IMR-90 (cell line): ENCODE measurements at regions not wholly inside any gene's neighbourhood (a gene's known extent, or its start where the extent isn't known, plus 50 kb on each side); places are given as distances from the start of the nearest gene placed in this dataset.

ENCODE experiments used
- ATAC-seq: fragments of 200-7000 bp; cut with Tn5 transposase; 2 replicates; pipeline ENCODE4 v1.9.1; 2020; ENCODE audit warnings: low read depth, mild to moderate bottlenecking, moderate library complexity
- BruUV-seq: library from RNA; stranded (reverse); fragments of 400-500 nt; replicated peaks from 2 replicates; lab custom pipeline; 2021; lab: Mats Ljungman, UMichigan
- CTCF ChIA-PET: fragments of 300-600 bp; formaldehyde crosslinking; extraction: SDS; loops from one replicate; lab custom pipeline; 2021; ENCODE audit warnings: antibody characterized with exemption; lab: Yijun Ruan, JAX
- POLR2A ChIA-PET: fragments of 300-600 bp; sonication (Branson Sonifier 250); formaldehyde crosslinking; loops from one replicate; lab custom pipeline; 2022; ENCODE audit warnings: antibody characterized with exemption; ENCODE audit not compliant: unreplicated experiment; lab: Charles Lee
- DNase-seq: peaks from one replicate; pipeline ENCODE4 v3.0.0; 2013
- H2AFZ ChIP-seq: replicated peaks from 2 replicates; pipeline ENCODE3; 2013; ENCODE audit warnings: low read length, mild to moderate bottlenecking; ENCODE audit not compliant: poor library complexity
- H2AK5ac ChIP-seq: 2 replicates; pipeline ENCODE4 v1.6.1; 2013; ENCODE audit warnings: low read depth, low read length, inconsistent platforms
- H2AK9ac ChIP-seq: replicated peaks from 2 replicates; pipeline ENCODE3; 2013; ENCODE audit warnings: mild to moderate bottlenecking, low read depth, low read length, moderate library complexity; ENCODE audit not compliant: poor library complexity
- H2BK120ac ChIP-seq: 2 replicates; pipeline ENCODE4 v1.6.1; 2013; ENCODE audit warnings: low read depth, low read length, inconsistent platforms
- H2BK15ac ChIP-seq: 3 replicates; pipeline ENCODE4 v1.6.1; 2013; ENCODE audit warnings: low read depth, low read length, inconsistent platforms
- H2BK20ac ChIP-seq: 2 replicates; pipeline ENCODE4 v1.6.1; 2013; ENCODE audit warnings: low read depth, mild to moderate bottlenecking, inconsistent platforms, low read length, moderate library complexity
- H2BK5ac ChIP-seq: 2 replicates; pipeline ENCODE4 v1.6.1; 2013; ENCODE audit warnings: mild to moderate bottlenecking, low read depth, low read length, inconsistent platforms; ENCODE audit not compliant: poor library complexity, severe bottlenecking
- H3K14ac ChIP-seq: replicated peaks from 2 replicates; pipeline ENCODE4 v1.6.1; 2013; ENCODE audit warnings: low read depth, low read length, inconsistent platforms
- H3K18ac ChIP-seq: 2 replicates; pipeline ENCODE4 v1.6.1; 2013; ENCODE audit warnings: low read depth, low read length, control low read depth
- H3K23ac ChIP-seq: 2 replicates; pipeline ENCODE4 v1.6.1; 2013; ENCODE audit warnings: low read depth, low read length, inconsistent platforms
- H3K27ac ChIP-seq: 2 replicates; pipeline ENCODE4 v1.5.1; 2013; ENCODE audit warnings: mild to moderate bottlenecking, control low read depth, low read length; ENCODE audit not compliant: insufficient read depth
- H3K27me3 ChIP-seq: 2 replicates; pipeline ENCODE4 v1.6.1; 2013; ENCODE audit warnings: low read length; ENCODE audit not compliant: control insufficient read depth, insufficient read depth
- H3K36me3 ChIP-seq: 2 replicates; pipeline ENCODE4 v1.6.1; 2013; ENCODE audit warnings: low read length, mixed read lengths; ENCODE audit not compliant: control insufficient read depth, insufficient read depth
- H3K4ac ChIP-seq: 2 replicates; pipeline ENCODE4 v1.6.1; 2013; ENCODE audit warnings: low read depth, low read length, inconsistent platforms
- H3K4me1 ChIP-seq: 2 replicates; pipeline ENCODE4 v1.6.1; 2013; ENCODE audit warnings: low read length, mixed read lengths; ENCODE audit not compliant: control insufficient read depth, insufficient read depth
- H3K4me2 ChIP-seq: 2 replicates; pipeline ENCODE4 v1.6.1; 2013; ENCODE audit warnings: low read depth, mild to moderate bottlenecking, control low read depth, low read length, moderate library complexity
- H3K4me3 ChIP-seq: 2 replicates; pipeline ENCODE4 v1.5.1; 2013; ENCODE audit warnings: low read depth, mild to moderate bottlenecking, control low read depth, low read length, moderate library complexity; ENCODE audit not compliant: insufficient read depth
- H3K56ac ChIP-seq: 2 replicates; pipeline ENCODE4 v1.6.1; 2013; ENCODE audit warnings: low read length, inconsistent platforms; ENCODE audit not compliant: insufficient read depth; ENCODE audit errors: extremely low read depth
- H3K79me1 ChIP-seq, 2 experiments: 2 replicates each; pipeline ENCODE4 v1.6.1; 2013; ENCODE audit warnings: low read length in 2 of 2, inconsistent platforms in 1 of 2, low read depth in 1 of 2
- H3K9ac ChIP-seq: 2 replicates; pipeline ENCODE4 v1.6.1; 2013; ENCODE audit warnings: low read depth, low read length, control low read depth
- H3K9me1 ChIP-seq: 2 replicates; pipeline ENCODE4 v1.6.1; 2013; ENCODE audit warnings: low read length, inconsistent platforms; ENCODE audit not compliant: insufficient read depth
- H3K9me3 ChIP-seq: 2 replicates; pipeline ENCODE4 v1.6.1; 2013; ENCODE audit warnings: low read length; ENCODE audit not compliant: control insufficient read depth, insufficient read depth
- H4K20me1 ChIP-seq: 2 replicates; pipeline ENCODE4 v1.6.1; 2013; ENCODE audit warnings: low read length, inconsistent platforms; ENCODE audit not compliant: insufficient read depth
- H4K5ac ChIP-seq: 2 replicates; pipeline ENCODE4 v1.6.1; 2013; ENCODE audit warnings: mild to moderate bottlenecking, low read depth, low read length, control low read depth
- H4K8ac ChIP-seq, 2 experiments: 2 replicates each; pipeline ENCODE4 v1.6.1; 2013; ENCODE audit warnings: low read depth in 2 of 2, low read length in 2 of 2, control low read depth in 1 of 2, inconsistent platforms in 1 of 2
- H4K91ac ChIP-seq: 2 replicates; pipeline ENCODE4 v1.6.1; 2013; ENCODE audit warnings: low read depth, low read length, inconsistent platforms; ENCODE audit not compliant: insufficient read depth
- BHLHE40 ChIP-seq: fragments of 150-350 bp; IDR thresholded peaks from 2 replicates; pipeline ENCODE4 v1.6.1; 2016; ENCODE audit warnings: mild to moderate bottlenecking, low read depth, low read length
- CEBPB ChIP-seq: IDR thresholded peaks from 2 replicates; pipeline ENCODE4 v1.6.1; 2012; ENCODE audit warnings: low read depth, low read length, improper control_type of control experiment
- CHD1 ChIP-seq: IDR thresholded peaks from 2 replicates; pipeline ENCODE4 v1.6.1; 2012; ENCODE audit warnings: low read depth, low read length, improper control_type of control experiment
- ELK1 ChIP-seq: fragments of 150-350 bp; IDR thresholded peaks from 2 replicates; pipeline ENCODE4 v1.6.1; 2016; ENCODE audit warnings: low read depth, mild to moderate bottlenecking, low read length, moderate library complexity, borderline replicate concordance
- FOS ChIP-seq: fragments of 150-350 bp; IDR thresholded peaks from 2 replicates; pipeline ENCODE4 v1.6.1; 2016; ENCODE audit warnings: low read depth, low read length
- MAFK ChIP-seq: IDR thresholded peaks from 2 replicates; pipeline ENCODE4 v1.6.1; 2012; ENCODE audit warnings: low read depth, low read length, improper control_type of control experiment
- MAZ ChIP-seq: IDR thresholded peaks from 2 replicates; pipeline ENCODE4 v1.6.1; 2012; ENCODE audit warnings: low read depth, mild to moderate bottlenecking, low read length, improper control_type of control experiment, moderate library complexity, borderline replicate concordance
- MXI1 ChIP-seq: IDR thresholded peaks from 2 replicates; pipeline ENCODE4 v1.6.1; 2012; ENCODE audit warnings: low read depth, mild to moderate bottlenecking, low read length, moderate library complexity, borderline replicate concordance
- NFE2L2 ChIP-seq: fragments of 150-350 bp; IDR thresholded peaks from 2 replicates; pipeline ENCODE4 v1.6.1; 2016; ENCODE audit warnings: low read depth, mild to moderate bottlenecking, low read length
- POLR2A ChIP-seq: IDR thresholded peaks from 2 replicates; pipeline ENCODE4 v1.6.1; 2012; ENCODE audit warnings: mild to moderate bottlenecking, low read depth, low read length
- RAD21 ChIP-seq: IDR thresholded peaks from 2 replicates; pipeline ENCODE4 v1.6.1; 2012; ENCODE audit warnings: low read length, improper control_type of control experiment
- RCOR1 ChIP-seq: IDR thresholded peaks from 2 replicates; pipeline ENCODE4 v1.6.1; 2012; ENCODE audit warnings: mild to moderate bottlenecking, low read length, improper control_type of control experiment; ENCODE audit not compliant: insufficient replicate concordance
- RFX5 ChIP-seq: IDR thresholded peaks from 2 replicates; pipeline ENCODE4 v1.8.0; 2012; ENCODE audit warnings: low read depth, mild to moderate bottlenecking, low read length, moderate library complexity
- SMC3 ChIP-seq: fragments of 150-350 bp; IDR thresholded peaks from 2 replicates; pipeline ENCODE4 v1.6.1; 2016; ENCODE audit warnings: low read depth, mild to moderate bottlenecking, antibody characterized with exemption, low read length, moderate library complexity
- WGBS, 2 experiments: methylation state at CpG; one replicate each; pipeline versions ENCODE4 v1.1.5 to v1.1.7; 2013; ENCODE audit warnings: missing lambda C conversion rate in 2 of 2; ENCODE audit not compliant: insufficient read length in 1 of 2; ENCODE audit errors: extremely low coverage in 2 of 2; 5-methylcytosine and 5-hydroxymethylcytosine counted together
- dilution Hi-C: fragments of 300-500 bp; cut with HindIII; formaldehyde crosslinking; loops from one replicate; pipeline ENCODE4 v1.14.3; 2018; ENCODE audit warnings: low sequenced_read_pairs; ENCODE audit not compliant: unreplicated experiment
- in situ Hi-C: fragments of 300-500 bp; cut with MboI; formaldehyde crosslinking; loops from 3 replicates; pipeline ENCODE4 v1.14.3; 2019; ENCODE audit warnings: low sequenced_read_pairs, inconsistent platforms, mixed read lengths
- intact Hi-C: fragments of 100-400 bp; cut with micrococcal nuclease; formaldehyde crosslinking; loops from 2 replicates; pipeline ENCODE4 v1.10.0; 2022
- TF ChIP-seq, protein P1 (sequence below): conservative IDR thresholded peaks from 2 replicates; pipeline ENCODE4 v1.5.1; 2012; ENCODE audit warnings: mild to moderate bottlenecking, low read depth, low read length, improper control_type of control experiment
- TF ChIP-seq, protein P2 (sequence below): fragments of 150-350 bp; IDR thresholded peaks from 2 replicates; pipeline ENCODE4 v1.6.1; 2017; ENCODE audit warnings: mild to moderate bottlenecking, antibody characterized with exemption, low read length, low read depth

- Histone ChIP-seq H3K36me3 (no peaks in the 10 kb centered on the region), H3K4me3 (no peak overlapping the region), H4K5ac (no peak overlapping the region), H2AFZ (no peak overlapping the region), H4K20me1 (no peaks in the 10 kb centered on the region), H3K9ac (no peak overlapping the region), H4K91ac (no peak overlapping the region), H3K79me1 (no peaks in the 10 kb centered on the region), H2BK20ac (no peak overlapping the region), H3K27ac (no peak overlapping the region), H2AK9ac (no peak overlapping the region), H3K18ac (no peak overlapping the region), H3K27me3 (no peaks in the 10 kb centered on the region), H3K23ac (no peak overlapping the region), H3K14ac (no peak overlapping the region), H3K4me2 (no peak overlapping the region), H3K4ac (no peak overlapping the region), H3K4me1 (no peaks in the 10 kb centered on the region), H3K9me1 (no peaks in the 10 kb centered on the region), H3K56ac (no peak overlapping the region), H4K8ac (no peak overlapping the region), H3K9me3 (peaks cover 29% of the 10 kb centered on the region), H2BK120ac (no peak overlapping the region), H2AK5ac (no peak overlapping the region), H2BK15ac (no peak overlapping the region), H2BK5ac (no peak overlapping the region)
- BruUV-seq: no TSS peak
- ChIA-PET CTCF (no interaction called here), POLR2A (no interaction called here)
- TF ChIP-seq SMC3: no peak
- TF ChIP-seq ELK1: no peak
- no peak for TF ChIP-seq BHLHE40
- TF ChIP-seq MAFK: no peak
- no peak for TF ChIP-seq MAZ
- no peak for TF ChIP-seq CEBPB
- TF ChIP-seq RAD21: no peak
- no peak for TF ChIP-seq RFX5
- TF ChIP-seq MXI1: no peak
- TF ChIP-seq, protein P1, sequence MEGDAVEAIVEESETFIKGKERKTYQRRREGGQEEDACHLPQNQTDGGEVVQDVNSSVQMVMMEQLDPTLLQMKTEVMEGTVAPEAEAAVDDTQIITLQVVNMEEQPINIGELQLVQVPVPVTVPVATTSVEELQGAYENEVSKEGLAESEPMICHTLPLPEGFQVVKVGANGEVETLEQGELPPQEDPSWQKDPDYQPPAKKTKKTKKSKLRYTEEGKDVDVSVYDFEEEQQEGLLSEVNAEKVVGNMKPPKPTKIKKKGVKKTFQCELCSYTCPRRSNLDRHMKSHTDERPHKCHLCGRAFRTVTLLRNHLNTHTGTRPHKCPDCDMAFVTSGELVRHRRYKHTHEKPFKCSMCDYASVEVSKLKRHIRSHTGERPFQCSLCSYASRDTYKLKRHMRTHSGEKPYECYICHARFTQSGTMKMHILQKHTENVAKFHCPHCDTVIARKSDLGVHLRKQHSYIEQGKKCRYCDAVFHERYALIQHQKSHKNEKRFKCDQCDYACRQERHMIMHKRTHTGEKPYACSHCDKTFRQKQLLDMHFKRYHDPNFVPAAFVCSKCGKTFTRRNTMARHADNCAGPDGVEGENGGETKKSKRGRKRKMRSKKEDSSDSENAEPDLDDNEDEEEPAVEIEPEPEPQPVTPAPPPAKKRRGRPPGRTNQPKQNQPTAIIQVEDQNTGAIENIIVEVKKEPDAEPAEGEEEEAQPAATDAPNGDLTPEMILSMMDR: no peak
- TF ChIP-seq FOS: no peak
- no peak for TF ChIP-seq CHD1
- TF ChIP-seq POLR2A: no peak
- no peak for TF ChIP-seq RCOR1
- TF ChIP-seq NFE2L2: no peak
- TF ChIP-seq, protein P2, sequence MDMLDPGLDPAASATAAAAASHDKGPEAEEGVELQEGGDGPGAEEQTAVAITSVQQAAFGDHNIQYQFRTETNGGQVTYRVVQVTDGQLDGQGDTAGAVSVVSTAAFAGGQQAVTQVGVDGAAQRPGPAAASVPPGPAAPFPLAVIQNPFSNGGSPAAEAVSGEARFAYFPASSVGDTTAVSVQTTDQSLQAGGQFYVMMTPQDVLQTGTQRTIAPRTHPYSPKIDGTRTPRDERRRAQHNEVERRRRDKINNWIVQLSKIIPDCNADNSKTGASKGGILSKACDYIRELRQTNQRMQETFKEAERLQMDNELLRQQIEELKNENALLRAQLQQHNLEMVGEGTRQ: no peak
- DNase-seq (no peak), ATAC-seq (no peak)
- dilution Hi-C loops: no loop called here
- in situ Hi-C loops: no loop called here
- intact Hi-C loops: no loop called here
- no CpG with 5 or more reads among the region's 7 CpGs for WGBS, 2 experiments
Observed at GRCh38 chr18:77821892-77822291, 572.2 kb downstream of the GALR1 start.
